H1 (cell line): ENCODE measurements at regions not wholly inside any gene's neighbourhood (a gene's known extent, or its start where the extent isn't known, plus 50 kb on each side); places are given as distances from the start of the nearest gene placed in this dataset.

Experiments used
- CTCF ChIA-PET: fragments of 300-600 bp; sonication (Branson Sonifier 250); formaldehyde crosslinking; loops from one replicate; lab custom pipeline; 2021; ENCODE audit not compliant: partially characterized antibody; lab: Charles Lee
- POLR2A ChIA-PET: fragments of 300-600 bp; sonication (Branson Sonifier 250); formaldehyde crosslinking; loops from one replicate; lab custom pipeline; 2021; ENCODE audit warnings: inconsistent platforms; ENCODE audit not compliant: partially characterized antibody; lab: Charles Lee
- DNase-seq, 2 experiments: peaks; one replicate each; pipeline versions ENCODE4 v3.0.0 to v3.0.0-alpha.2; 2010 to 2022; ENCODE audit warnings: low spot score in 2 of 2, low read depth in 1 of 2, mixed read lengths in 1 of 2
- FAIRE-seq: peaks from 2 replicates; lab custom pipeline; 2011; peaks lifted over from hg19 to GRCh38; lab: Jason Lieb, UNC
- H2AFZ ChIP-seq: 2 replicates; pipeline ENCODE4 v1.8.1; 2012; ENCODE audit warnings: low read length, inconsistent platforms
- H2AK5ac ChIP-seq: 2 replicates; pipeline ENCODE4 v1.6.1; 2013; ENCODE audit warnings: low read depth, low read length
- H2BK120ac ChIP-seq: replicated peaks from 2 replicates; pipeline ENCODE3; 2013; ENCODE audit warnings: low read depth, low read length, inconsistent platforms
- H2BK12ac ChIP-seq: 2 replicates; pipeline ENCODE4 v1.6.1; 2013; ENCODE audit warnings: low read depth, low read length
- H2BK15ac ChIP-seq: 2 replicates; pipeline ENCODE4 v1.6.1; 2013; ENCODE audit warnings: low read length
- H2BK20ac ChIP-seq: 2 replicates; pipeline ENCODE4 v1.6.1; 2013; ENCODE audit warnings: low read length
- H2BK5ac ChIP-seq: 2 replicates; pipeline ENCODE4 v1.6.1; 2013; ENCODE audit warnings: low read depth, low read length
- H3K14ac ChIP-seq: 2 replicates; pipeline ENCODE4 v1.6.1; 2013; ENCODE audit warnings: inconsistent platforms; ENCODE audit not compliant: insufficient read length
- H3K18ac ChIP-seq: 2 replicates; pipeline ENCODE4 v1.6.1; 2013; ENCODE audit warnings: low read length; ENCODE audit errors: extremely low read depth
- H3K23ac ChIP-seq: 2 replicates; pipeline ENCODE4 v1.6.1; 2013; ENCODE audit warnings: inconsistent platforms; ENCODE audit not compliant: insufficient read length
- H3K23me2 ChIP-seq: 2 replicates; pipeline ENCODE4 v1.6.1; 2013; ENCODE audit warnings: low read depth, low read length
- H3K27ac ChIP-seq: 2 replicates; pipeline ENCODE4 v1.6.1; 2011; ENCODE audit warnings: low read depth, low read length, inconsistent platforms
- H3K27me3 ChIP-seq, 4 experiments: replicated peaks in 1 of 4; 1 replicate in 1 of 4; 2 replicates in 3 of 4; pipeline versions ENCODE4 v1.6.1 to v1.8.1; 2011 to 2013; ENCODE audit warnings: low read length in 3 of 4, mild to moderate bottlenecking in 3 of 4, inconsistent platforms in 2 of 4, mixed read lengths in 2 of 4, moderate library complexity in 1 of 4; ENCODE audit not compliant: control insufficient read depth in 3 of 4, insufficient read depth in 3 of 4; ENCODE audit errors: extremely low read depth in 1 of 4
- H3K36me3 ChIP-seq, 4 experiments: 2 replicates each; pipeline versions ENCODE4 v1.6.1 to v1.8.1; 2011 to 2013; ENCODE audit warnings: mild to moderate bottlenecking in 4 of 4, low read length in 3 of 4, moderate library complexity in 2 of 4, control low read depth in 1 of 4, inconsistent platforms in 1 of 4; ENCODE audit not compliant: insufficient read depth in 4 of 4, control insufficient read depth in 2 of 4
- H3K4ac ChIP-seq: replicated peaks from 2 replicates; pipeline ENCODE3; 2013; ENCODE audit warnings: low read length, low read depth, mixed read lengths, inconsistent platforms; ENCODE audit not compliant: insufficient read length
- H3K4me1 ChIP-seq, 4 experiments: replicated peaks in 1 of 4; 1 replicate in 1 of 4; 2 replicates in 3 of 4; pipeline versions ENCODE4 v1.6.1 to v1.8.1; 2011 to 2013; ENCODE audit warnings: low read length in 3 of 4, inconsistent platforms in 2 of 4, mixed read lengths in 1 of 4; ENCODE audit not compliant: insufficient read depth in 4 of 4, control insufficient read depth in 3 of 4
- H3K4me2 ChIP-seq, 2 experiments: 2 replicates each; pipeline versions ENCODE4 v1.6.1 to v1.8.1; 2011 to 2013; ENCODE audit warnings: low read depth in 2 of 2, low read length in 2 of 2, control low read depth in 1 of 2, inconsistent platforms in 1 of 2, mild to moderate bottlenecking in 1 of 2; ENCODE audit not compliant: insufficient read depth in 1 of 2
- H3K4me3 ChIP-seq, 4 experiments: fragments of 200-600, 300-600 bp in 1 of 4; sonication (generic), shearing (Covaris generic), sonication (Bioruptor Twin) in 1 of 4; 2 replicates each; pipeline versions ENCODE4 v1.5.1 to v1.8.1; 2011 to 2016; ENCODE audit warnings: low read length in 4 of 4, low read depth in 3 of 4, control low read depth in 2 of 4, inconsistent platforms in 2 of 4, mild to moderate bottlenecking in 2 of 4, mixed read lengths in 1 of 4, moderate library complexity in 1 of 4; ENCODE audit not compliant: insufficient read depth in 2 of 4; ENCODE audit errors: extremely low read depth in 1 of 4
- H3K56ac ChIP-seq: replicated peaks from 2 replicates; pipeline ENCODE3; 2013; ENCODE audit warnings: low read depth, mild to moderate bottlenecking, mixed read lengths, low read length, inconsistent platforms; ENCODE audit not compliant: insufficient read length
- H3K79me1 ChIP-seq: 2 replicates; pipeline ENCODE4 v1.6.1; 2013; ENCODE audit warnings: low read depth, low read length, control low read depth
- H3K79me2 ChIP-seq, 2 experiments: 2 replicates each; pipeline versions ENCODE4 v1.6.1 to v1.8.1; 2012 to 2013; ENCODE audit warnings: low read length in 2 of 2, mild to moderate bottlenecking in 2 of 2, inconsistent platforms in 1 of 2; ENCODE audit not compliant: insufficient read depth in 2 of 2, control insufficient read depth in 1 of 2
- H3K9ac ChIP-seq, 4 experiments: replicated peaks in 1 of 4; 1 replicate in 1 of 4; 2 replicates in 3 of 4; pipeline versions ENCODE4 v1.6.1 to v1.8.1; 2011 to 2013; ENCODE audit warnings: low read depth in 3 of 4, low read length in 3 of 4, control low read depth in 2 of 4, mild to moderate bottlenecking in 2 of 4, moderate library complexity in 2 of 4, inconsistent platforms in 1 of 4; ENCODE audit errors: extremely low read depth in 1 of 4
- H3K9me3 ChIP-seq, 2 experiments: 2 replicates each; pipeline versions ENCODE4 v1.6.1 to v1.8.1; 2012 to 2013; ENCODE audit warnings: mild to moderate bottlenecking in 2 of 2, moderate library complexity in 2 of 2, control low read depth in 1 of 2, inconsistent platforms in 1 of 2, low read depth in 1 of 2, low read length in 1 of 2, mixed read lengths in 1 of 2; ENCODE audit not compliant: insufficient read depth in 2 of 2
- H4K20me1 ChIP-seq, 2 experiments: replicated peaks in 1 of 2; 2 replicates each; pipeline versions ENCODE3 to v1.8.1; 2011 to 2013; ENCODE audit warnings: inconsistent platforms in 2 of 2, low read length in 2 of 2, mild to moderate bottlenecking in 1 of 2; ENCODE audit not compliant: insufficient read depth in 2 of 2, control insufficient read depth in 1 of 2
- H4K5ac ChIP-seq: 2 replicates; pipeline ENCODE4 v1.6.1; 2013; ENCODE audit warnings: low read length, low read depth, mixed read lengths, inconsistent platforms; ENCODE audit not compliant: insufficient read length
- H4K8ac ChIP-seq: 2 replicates; pipeline ENCODE4 v1.8.0; 2013; ENCODE audit warnings: mild to moderate bottlenecking, moderate library complexity, low read length, inconsistent platforms; ENCODE audit not compliant: insufficient read depth; ENCODE audit errors: extremely low read depth
- H4K91ac ChIP-seq: replicated peaks from 2 replicates; pipeline ENCODE3; 2013; ENCODE audit warnings: low read length, mixed read lengths, inconsistent platforms; ENCODE audit not compliant: insufficient read length
- CHD1 ChIP-seq: IDR thresholded peaks from 2 replicates; pipeline ENCODE4 v1.6.1; 2012; ENCODE audit warnings: low read depth, low read length, improper control_type of control experiment
- CHD2 ChIP-seq: IDR thresholded peaks from 2 replicates; pipeline ENCODE4 v1.6.1; 2012; ENCODE audit warnings: low read length, improper control_type of control experiment
- CTBP2 ChIP-seq: IDR thresholded peaks from 2 replicates; pipeline ENCODE4 v1.7.0; 2011; ENCODE audit warnings: borderline replicate concordance, mild to moderate bottlenecking, moderate library complexity, mixed read lengths, low read length; ENCODE audit not compliant: insufficient read depth, insufficient read length
- EZH2 ChIP-seq: fragments of 200-600 bp; sonication (generic); IDR thresholded peaks from 2 replicates; pipeline ENCODE4 v1.7.1; 2012; ENCODE audit warnings: low read depth, mild to moderate bottlenecking, moderate library complexity, low read length, inconsistent platforms; ENCODE audit not compliant: severe bottlenecking
- FOSL1 ChIP-seq: IDR thresholded peaks from 2 replicates; pipeline ENCODE4 v1.6.1; 2011; ENCODE audit warnings: mild to moderate bottlenecking, low read depth, low read length, moderate library complexity; ENCODE audit not compliant: insufficient read depth
- GTF2F1 ChIP-seq: IDR thresholded peaks from 2 replicates; pipeline ENCODE4 v1.6.1; 2012; ENCODE audit warnings: low read depth, low read length, improper control_type of control experiment, borderline replicate concordance
- JUN ChIP-seq: IDR thresholded peaks from 2 replicates; pipeline ENCODE4 v1.6.1; 2011; ENCODE audit warnings: low read depth, mild to moderate bottlenecking, improper control_type of control experiment, low read length
- JUND ChIP-seq: IDR thresholded peaks from 2 replicates; pipeline ENCODE4 v1.6.1; 2011; ENCODE audit warnings: mild to moderate bottlenecking, improper control_type of control experiment, low read length
- MAFK ChIP-seq: IDR thresholded peaks from 2 replicates; pipeline ENCODE4 v1.6.1; 2012; ENCODE audit warnings: low read depth, mild to moderate bottlenecking, improper control_type of control experiment, low read length
- POU5F1 ChIP-seq: IDR thresholded peaks from 2 replicates; pipeline ENCODE4 v1.6.1; 2011; ENCODE audit warnings: low read depth, mild to moderate bottlenecking, low read length, moderate library complexity
- RXRA ChIP-seq: IDR thresholded peaks from 2 replicates; pipeline ENCODE4 v1.6.1; 2011; ENCODE audit warnings: low read depth, mild to moderate bottlenecking, low read length, moderate library complexity; ENCODE audit not compliant: insufficient read depth
- SUZ12 ChIP-seq: fragments of 200-600 bp; sonication (generic); IDR thresholded peaks from 2 replicates; pipeline ENCODE4 v1.6.1; 2012; ENCODE audit warnings: mild to moderate bottlenecking, inconsistent platforms, low read length, moderate library complexity, mixed read lengths
- TEAD4 ChIP-seq: IDR thresholded peaks from 2 replicates; pipeline ENCODE4 v1.6.1; 2012; ENCODE audit warnings: low read depth, low read length, inconsistent platforms, mixed read lengths
- WGBS, 2 experiments: shearing (Covaris generic) in 1 of 2; methylation state at CpG; one replicate each; pipeline versions ENCODE4 v1.1.6 to v1.1.7; 2013 to 2015; ENCODE audit warnings: low lambda C conversion rate in 2 of 2, mixed read lengths in 2 of 2, inconsistent platforms in 1 of 2, low coverage in 1 of 2, missing lambda C conversion rate in 1 of 2; ENCODE audit not compliant: insufficient replicate concordance in 2 of 2, insufficient coverage in 1 of 2, insufficient read length in 1 of 2; ENCODE audit errors: extremely low coverage in 1 of 2, missing lambda C conversion rate in 1 of 2; 5-methylcytosine and 5-hydroxymethylcytosine counted together

DNA sequence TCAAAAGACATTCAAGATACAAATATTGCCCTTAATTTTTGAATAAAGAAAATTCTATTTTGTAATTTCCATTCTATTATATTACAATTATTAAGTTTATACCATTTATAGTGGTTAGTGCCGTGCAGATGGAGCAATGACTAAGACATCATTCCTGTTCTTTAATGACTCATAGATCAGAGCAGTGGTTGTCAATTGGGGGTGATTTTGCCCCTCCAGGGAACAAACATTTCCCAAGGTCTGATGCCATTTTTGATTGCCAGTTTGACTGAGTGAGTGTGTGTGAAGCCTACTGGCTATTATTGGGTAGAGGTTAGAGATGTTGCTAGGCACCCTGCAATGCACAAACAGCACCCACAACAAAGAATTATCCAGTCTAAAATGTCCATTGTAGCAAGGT, 97.9 kb upstream of the DDIT4L start:
- no peaks in the 10 kb centered on the region for H3K9me3 ChIP-seq
- no peaks in the 10 kb centered on the region for H3K79me1 ChIP-seq
- H3K79me2 ChIP-seq, result no peaks in the 10 kb centered on the region
- DNase-seq (no peak), FAIRE-seq (no peak)
- H3K56ac ChIP-seq, result no peak overlapping the region
- ChIA-PET CTCF (no interaction called here), POLR2A (no interaction called here)
- no peak overlapping the region for H3K4me2 ChIP-seq
- H4K8ac ChIP-seq, result no peak overlapping the region
- H2BK120ac ChIP-seq, result no peak overlapping the region
- no peak overlapping the region for H3K27ac ChIP-seq
- H3K18ac ChIP-seq, result no peak overlapping the region
- H3K23me2 ChIP-seq, result no peaks in the 10 kb centered on the region
- H3K4me1 ChIP-seq, result peaks cover 0 to 4% (median 1%) of the 10 kb centered on the region in 4 experiments; a peak in 4 of 7 replicates
- no peak overlapping the region for H4K91ac ChIP-seq
- no peak overlapping the region for H2BK12ac ChIP-seq
- WGBS, 2 experiments, result 91% methylated on average over 1 of the region's 1 CpG; no CpG with 5 or more reads in 1 of the 2 experiments
- no peak overlapping the region for H3K4me3 ChIP-seq
- H3K23ac ChIP-seq, result no peak overlapping the region
- H3K9ac ChIP-seq, result no peak overlapping the region
- no peaks in the 10 kb centered on the region for H3K36me3 ChIP-seq
- H2AFZ ChIP-seq, result no peak overlapping the region
- H4K5ac ChIP-seq, result no peak overlapping the region
- H2BK20ac ChIP-seq, result no peak overlapping the region
- H2BK15ac ChIP-seq, result no peak overlapping the region
- no peaks in the 10 kb centered on the region for H4K20me1 ChIP-seq
- no peak overlapping the region for H3K14ac ChIP-seq
- H2AK5ac ChIP-seq, result no peak overlapping the region
- H2BK5ac ChIP-seq, result no peak overlapping the region
- no peak overlapping the region for H3K4ac ChIP-seq
- no peaks in the 10 kb centered on the region for H3K27me3 ChIP-seq
- TF ChIP-seq POU5F1 (no peak), GTF2F1 (no peak), TEAD4 (no peak), CHD2 (no peak), JUN (no peak), SUZ12 (no peak), FOSL1 (no peak), MAFK (no peak), CTBP2 (no peak), CHD1 (no peak), EZH2 (no peak), RXRA (no peak), JUND (no peak)
